ENCODE measurements at regions not wholly inside any gene's neighbourhood (a gene's known extent, or its start where the extent isn't known, plus 50 kb on each side); places are given as distances from the start of the nearest gene placed in this dataset.

- Mint-ChIP-seq H3K4me1 (no peaks in the 10 kb centered on the region), H3K36me3 (ENCODE audit: low read depth) (no peaks in the 10 kb centered on the region), H3K4me3 (no peak overlapping the region), H3K27ac (no peak overlapping the region), H3K9me3 (peaks cover 4% of the 10 kb centered on the region), H3K27me3 (ENCODE audit: low read depth, poor library complexity) (no peaks in the 10 kb centered on the region)
- DNase-seq, result no peak
- TF ChIP-seq, protein P1, sequence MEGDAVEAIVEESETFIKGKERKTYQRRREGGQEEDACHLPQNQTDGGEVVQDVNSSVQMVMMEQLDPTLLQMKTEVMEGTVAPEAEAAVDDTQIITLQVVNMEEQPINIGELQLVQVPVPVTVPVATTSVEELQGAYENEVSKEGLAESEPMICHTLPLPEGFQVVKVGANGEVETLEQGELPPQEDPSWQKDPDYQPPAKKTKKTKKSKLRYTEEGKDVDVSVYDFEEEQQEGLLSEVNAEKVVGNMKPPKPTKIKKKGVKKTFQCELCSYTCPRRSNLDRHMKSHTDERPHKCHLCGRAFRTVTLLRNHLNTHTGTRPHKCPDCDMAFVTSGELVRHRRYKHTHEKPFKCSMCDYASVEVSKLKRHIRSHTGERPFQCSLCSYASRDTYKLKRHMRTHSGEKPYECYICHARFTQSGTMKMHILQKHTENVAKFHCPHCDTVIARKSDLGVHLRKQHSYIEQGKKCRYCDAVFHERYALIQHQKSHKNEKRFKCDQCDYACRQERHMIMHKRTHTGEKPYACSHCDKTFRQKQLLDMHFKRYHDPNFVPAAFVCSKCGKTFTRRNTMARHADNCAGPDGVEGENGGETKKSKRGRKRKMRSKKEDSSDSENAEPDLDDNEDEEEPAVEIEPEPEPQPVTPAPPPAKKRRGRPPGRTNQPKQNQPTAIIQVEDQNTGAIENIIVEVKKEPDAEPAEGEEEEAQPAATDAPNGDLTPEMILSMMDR (IDR thresholded peaks at IDR 0.05), result no peak
These were observed 455.4 kb upstream of the FAR2 start for GRCh38 chr12:28693565-28694219.

- peaks cover 7% of the 10 kb centered on the region for H3K9me3 Mint-ChIP-seq
- TF ChIP-seq, protein P1 (IDR thresholded peaks at IDR 0.05), result no peak
- H3K4me1 Mint-ChIP-seq, result no peaks in the 10 kb centered on the region
These were observed 450.5 kb upstream of the FAR2 start for GRCh38 chr12:28698553-28698952.

DNA sequence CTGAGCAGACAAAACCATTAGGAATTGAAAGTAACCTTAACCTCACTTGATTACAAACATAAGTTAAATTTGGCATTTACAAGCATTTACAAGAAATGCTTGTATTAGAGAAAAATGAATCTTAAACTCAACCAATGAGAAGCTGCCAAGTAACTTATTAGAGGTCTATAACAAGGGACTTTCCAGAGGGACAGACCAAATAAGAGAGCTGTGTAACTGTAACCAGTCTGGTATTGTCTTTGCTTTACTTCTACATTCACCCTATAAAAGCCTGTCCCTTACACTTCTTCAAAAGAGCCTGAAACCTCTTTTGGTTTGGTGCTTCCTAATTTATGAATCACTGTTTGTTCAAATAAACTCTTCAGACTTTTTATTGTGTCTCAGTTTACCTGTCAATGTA is 450.0 kb upstream of the FAR2 start:
- TF ChIP-seq, protein P1 (IDR thresholded peaks at IDR 0.05), result no peak
- no peak for DNase-seq
- Mint-ChIP-seq H3K4me3 (no peak overlapping the region), H3K36me3 (ENCODE audit: low read depth) (no peaks in the 10 kb centered on the region), H3K27me3 (ENCODE audit: low read depth, poor library complexity) (no peaks in the 10 kb centered on the region), H3K9me3 (peaks cover 11% of the 10 kb centered on the region), H3K4me1 (no peaks in the 10 kb centered on the region), H3K27ac (no peak overlapping the region)

More at GRCh38 chr12:28698553-28698952, 450.5 kb upstream of the FAR2 start:
- Mint-ChIP-seq H3K36me3 (ENCODE audit: low read depth) (no peaks in the 10 kb centered on the region), H3K27me3 (ENCODE audit: low read depth, poor library complexity) (no peaks in the 10 kb centered on the region), H3K27ac (no peak overlapping the region), H3K4me3 (no peak overlapping the region)
- no peak for DNase-seq

- H3K36me3 Mint-ChIP-seq (ENCODE audit: low read depth), result no peaks in the 10 kb centered on the region
- H3K9me3 Mint-ChIP-seq, result peaks cover 11% of the 10 kb centered on the region
- no peak overlapping the region for H3K4me3 Mint-ChIP-seq
- H3K4me1 Mint-ChIP-seq, result no peaks in the 10 kb centered on the region
- no peak overlapping the region for H3K27ac Mint-ChIP-seq
- TF ChIP-seq, protein P1 (IDR thresholded peaks at IDR 0.05), result no peak
- no peak for DNase-seq
- no peaks in the 10 kb centered on the region for H3K27me3 Mint-ChIP-seq (ENCODE audit: low read depth, poor library complexity)
These were observed 448.9 kb upstream of the FAR2 start for GRCh38 chr12:28700161-28700560.

GRCh38 chr12:28704477-28705169 is 444.5 kb upstream of the FAR2 start:
- Mint-ChIP-seq H3K27ac (no peak overlapping the region), H3K4me1 (no peaks in the 10 kb centered on the region)
- no peak for DNase-seq

More at GRCh38 chr12:28704477-28705169, 444.5 kb upstream of the FAR2 start:
- no peaks in the 10 kb centered on the region for H3K27me3 Mint-ChIP-seq (ENCODE audit: low read depth, poor library complexity)
- TF ChIP-seq, protein P1 (IDR thresholded peaks at IDR 0.05), result no peak
- H3K4me3 Mint-ChIP-seq, result no peak overlapping the region
- H3K36me3 Mint-ChIP-seq (ENCODE audit: low read depth), result no peaks in the 10 kb centered on the region
- H3K9me3 Mint-ChIP-seq, result peaks cover 7% of the 10 kb centered on the region

All from nephron progenitor cell (in vitro differentiated cells).